HepG2 (cell line): ENCODE measurements at regions not wholly inside any gene's neighbourhood (a gene's known extent, or its start where the extent isn't known, plus 50 kb on each side); places are given as distances from the start of the nearest gene placed in this dataset.

ENCODE experiments used
- ATAC-seq: fragments of 200-7000 bp; cut with Tn5 transposase; 3 replicates; pipeline ENCODE4 v1.9.1; 2020; ENCODE audit warnings: mild to moderate bottlenecking, moderate library complexity
- BruUV-seq: library from RNA; stranded (reverse); fragments of 400-500 nt; replicated peaks from 2 replicates; lab custom pipeline; 2021; lab: Mats Ljungman, UMichigan
- CTCF ChIA-PET: fragments of 300-600 bp; formaldehyde crosslinking; extraction: SDS; loops from one replicate; lab custom pipeline; 2021; ENCODE audit warnings: low total read pairs, inconsistent platforms, low intra/inter-chr PET ratio; lab: Yijun Ruan, JAX
- POLR2A ChIA-PET: fragments of 350-600 bp; sonication (Branson Sonifier 250); formaldehyde crosslinking; loops from one replicate; lab custom pipeline; 2020; ENCODE audit warnings: antibody characterized with exemption, inconsistent platforms; lab: Yijun Ruan, JAX
- DNase-seq: peaks from one replicate; pipeline ENCODE4 v3.0.0-alpha.2; 2015; ENCODE audit warnings: low spot score
- FAIRE-seq: peaks from 3 replicates; lab custom pipeline; 2011; peaks lifted over from hg19 to GRCh38; lab: Jason Lieb, UNC
- H2AFZ ChIP-seq: one replicate; pipeline ENCODE4 v1.6.1; 2011; ENCODE audit warnings: low read length, inconsistent platforms
- H3K27ac ChIP-seq: fragments of 300-600 bp; 3 replicates; pipeline ENCODE4 v1.8.0; 2011; ENCODE audit warnings: mixed run types, mild to moderate bottlenecking, mixed read lengths, low read length, inconsistent platforms; ENCODE audit not compliant: insufficient read depth; ENCODE audit errors: extremely low read length
- H3K27me3 ChIP-seq, 2 experiments: fragments of 200-600 bp in 1 of 2; 2 replicates in 1 of 2; 3 replicates in 1 of 2; pipeline versions ENCODE4 v1.6.0 to v1.8.0; 2011; ENCODE audit warnings: low read length in 2 of 2, mild to moderate bottlenecking in 2 of 2, moderate library complexity in 2 of 2, inconsistent platforms in 1 of 2; ENCODE audit not compliant: insufficient read depth in 2 of 2, control insufficient read depth in 1 of 2
- H3K36me3 ChIP-seq, 2 experiments: fragments of 200-600 bp in 1 of 2; replicated peaks in 1 of 2; 2 replicates in 1 of 2; 3 replicates in 1 of 2; pipeline versions ENCODE4 v1.5.1 to v1.8.0; 2011; ENCODE audit warnings: low read length in 2 of 2, inconsistent platforms in 1 of 2; ENCODE audit not compliant: insufficient read depth in 2 of 2, control insufficient read depth in 1 of 2
- H3K4me1 ChIP-seq: 2 replicates; pipeline ENCODE4 v1.5.1; 2012; ENCODE audit warnings: low read length, inconsistent platforms; ENCODE audit not compliant: insufficient read depth
- H3K4me2 ChIP-seq: 2 replicates; pipeline ENCODE4 v1.6.0; 2011; ENCODE audit warnings: low read depth, low read length, inconsistent platforms
- H3K4me3 ChIP-seq, 3 experiments: fragments of 200-600 bp in 1 of 3; sonication (generic), shearing (Covaris generic) in 1 of 3; replicated peaks in 1 of 3; 2 replicates each; pipeline ENCODE4 v1.5.1; 2011 to 2016; ENCODE audit warnings: low read length in 3 of 3, inconsistent platforms in 2 of 3, low read depth in 2 of 3, mild to moderate bottlenecking in 2 of 3, control low read depth in 1 of 3, mixed read lengths in 1 of 3; ENCODE audit not compliant: insufficient read depth in 1 of 3
- H3K79me2 ChIP-seq: one replicate; pipeline ENCODE4 v1.6.1; 2011; ENCODE audit warnings: low read length, inconsistent platforms; ENCODE audit not compliant: insufficient read depth
- H3K9ac ChIP-seq: 2 replicates; pipeline ENCODE4 v1.6.0; 2011; ENCODE audit warnings: mild to moderate bottlenecking, low read depth, low read length, inconsistent platforms; ENCODE audit not compliant: insufficient read depth
- H3K9me3 ChIP-seq: 2 replicates; pipeline ENCODE4 v1.5.1; 2012; ENCODE audit warnings: mild to moderate bottlenecking, low read length
- H4K20me1 ChIP-seq: 2 replicates; pipeline ENCODE4 v1.6.0; 2011; ENCODE audit warnings: inconsistent platforms, mild to moderate bottlenecking, low read length, moderate library complexity; ENCODE audit not compliant: insufficient read depth
- BORCS8-MEF2B ChIP-seq: sonication (generic); formaldehyde crosslinking; IDR thresholded peaks from 2 replicates; pipeline ENCODE4 v1.8.0; 2022; ENCODE audit warnings: mild to moderate bottlenecking, missing genetic modification reagents
- PITX1 ChIP-seq: sonication (generic); formaldehyde crosslinking; IDR thresholded peaks from 2 replicates; pipeline ENCODE4 v1.5.1; 2020; ENCODE audit warnings: mild to moderate bottlenecking, missing genetic modification reagents
- TCF12 ChIP-seq, 2 experiments: fragments of 450-650 bp in 1 of 2; sonication (generic) in 1 of 2; formaldehyde crosslinking in 1 of 2; IDR thresholded peaks; 2 replicates each; pipeline versions ENCODE4 v1.6.1 to v1.8.0; 2017 to 2022; ENCODE audit warnings: antibody characterized with exemption in 1 of 2, mild to moderate bottlenecking in 1 of 2, missing genetic modification reagents in 1 of 2, moderate library complexity in 1 of 2
- THAP9 ChIP-seq: sonication (generic); formaldehyde crosslinking; IDR thresholded peaks from 2 replicates; pipeline ENCODE4; 2020; ENCODE audit warnings: missing genetic modification reagents, mild to moderate bottlenecking, borderline replicate concordance
- ZBTB20 ChIP-seq: sonication (generic); formaldehyde crosslinking; IDR thresholded peaks from 2 replicates; pipeline ENCODE4 v1.8.1; 2023; ENCODE audit warnings: missing genetic modification reagents, low read depth, mild to moderate bottlenecking, borderline replicate concordance
- ZNF281 ChIP-seq: sonication (generic); formaldehyde crosslinking; IDR thresholded peaks from 2 replicates; pipeline ENCODE4 v1.4.0; 2020; ENCODE audit warnings: missing genetic modification reagents, borderline replicate concordance
- ZNF331 ChIP-seq: sonication (generic); formaldehyde crosslinking; IDR thresholded peaks from 2 replicates; pipeline ENCODE4 v1.4.0; 2020; ENCODE audit warnings: missing genetic modification reagents
- ZNF343 ChIP-seq: sonication (generic); formaldehyde crosslinking; IDR thresholded peaks from 2 replicates; pipeline ENCODE4 v1.4.0; 2020; ENCODE audit warnings: mild to moderate bottlenecking, missing genetic modification reagents
- ZNF703 ChIP-seq: sonication (generic); formaldehyde crosslinking; IDR thresholded peaks from 2 replicates; pipeline ENCODE4 v1.5.1; 2020; ENCODE audit warnings: missing genetic modification reagents, mild to moderate bottlenecking, moderate library complexity, borderline replicate concordance
- ZNF747 ChIP-seq: sonication (generic); formaldehyde crosslinking; IDR thresholded peaks from 2 replicates; pipeline ENCODE4 v1.8.1; 2023; ENCODE audit warnings: missing genetic modification reagents, mild to moderate bottlenecking, borderline replicate concordance
- WGBS: methylation state at CpG from one replicate; pipeline ENCODE4 v1.1.6; 2017; ENCODE audit warnings: low lambda C conversion rate; 5-methylcytosine and 5-hydroxymethylcytosine counted together
- in situ Hi-C: cut with HindIII; loops from 2 replicates; pipeline ENCODE4 v1.10.0; 2017; ENCODE audit warnings: low pct_unique_long_range_greater_than_20kb; ENCODE audit not compliant: extremely low pct_ligation_motif_present
- intact Hi-C: fragments of 100-400 bp; cut with micrococcal nuclease; formaldehyde crosslinking; loops from one replicate; pipeline ENCODE4 v1.10.0; 2022; ENCODE audit not compliant: unreplicated experiment

- no peak for TF ChIP-seq THAP9 (CRISPR knock-in tag)
Measured at GRCh38 chr9:22535780-22536179, 89.2 kb downstream of the DMRTA1 start (continued).

- POLR2A ChIA-PET: no interaction called here
- H3K9me3 ChIP-seq: peaks cover 6% of the 10 kb centered on the region; the same call in 1 of the 2 replicates
- no peaks in the 10 kb centered on the region for H3K79me2 ChIP-seq
- no peak overlapping the region for H3K9ac ChIP-seq
- no peaks in the 10 kb centered on the region for H3K36me3 ChIP-seq
- TF ChIP-seq TCF12 (IDR thresholded peaks at IDR 0.05) (no peak), TCF12 (CRISPR knock-in tag; IDR thresholded peaks at IDR 0.05) (no peak), ZNF281 (CRISPR knock-in tag) (no peak), PITX1 (CRISPR knock-in tag) (no peak), ZNF703 (CRISPR knock-in tag) (no peak), ZNF331 (CRISPR knock-in tag) (no peak), ZBTB20 (CRISPR knock-in tag) (no peak), ZNF747 (CRISPR knock-in tag) (no peak), BORCS8-MEF2B (CRISPR knock-in tag) (no peak), ZNF343 (CRISPR knock-in tag) (no peak)
- FAIRE-seq (no peak), DNase-seq (no peak), ATAC-seq (no peak)
- H2AFZ ChIP-seq: no peak overlapping the region
- intact Hi-C loops: no loop called here
- H4K20me1 ChIP-seq: no peaks in the 10 kb centered on the region
- H3K4me3 ChIP-seq: no peak overlapping the region
- BruUV-seq: no TSS peak
- H3K27me3 ChIP-seq: no peaks in the 10 kb centered on the region
- no peak overlapping the region for H3K27ac ChIP-seq
- H3K4me2 ChIP-seq: no peak overlapping the region
- under 1% methylated on average over 5 of the region's 5 CpGs for WGBS
- H3K4me1 ChIP-seq: no peaks in the 10 kb centered on the region
- CTCF ChIA-PET: no interaction called here
- in situ Hi-C loops: no loop called here
Measured at GRCh38 chr9:22537721-22538120, 91.1 kb downstream of the DMRTA1 start.
